ENCODE measurements at regions not wholly inside any gene's neighbourhood (a gene's known extent, or its start where the extent isn't known, plus 50 kb on each side); places are given as distances from the start of the nearest gene placed in this dataset.

DNA sequence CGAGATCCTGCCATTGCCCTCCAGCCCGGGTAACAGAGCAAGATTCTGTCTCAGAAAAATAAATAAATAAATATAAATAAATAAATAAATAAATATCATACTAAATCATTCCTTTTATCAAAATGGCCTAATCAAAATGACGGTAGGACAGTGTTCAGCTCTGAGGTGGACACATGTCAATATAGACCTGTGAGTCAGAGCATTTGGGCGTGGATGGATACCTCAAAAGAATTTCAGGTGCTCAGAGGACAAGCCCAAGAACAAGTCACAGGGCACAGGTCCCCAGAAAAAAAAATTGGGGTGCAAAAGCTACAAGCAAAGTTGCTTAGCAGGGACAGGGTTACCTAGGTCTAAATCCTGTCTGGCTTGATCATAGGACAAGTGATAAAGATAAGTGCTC lies 204.7 kb upstream of the HS3ST1 start:
- no peak for TF ChIP-seq POLR2AphosphoS5 (IDR thresholded peaks at IDR 0.05; ENCODE audit: low read depth, low read length)
- TF ChIP-seq, protein P1, sequence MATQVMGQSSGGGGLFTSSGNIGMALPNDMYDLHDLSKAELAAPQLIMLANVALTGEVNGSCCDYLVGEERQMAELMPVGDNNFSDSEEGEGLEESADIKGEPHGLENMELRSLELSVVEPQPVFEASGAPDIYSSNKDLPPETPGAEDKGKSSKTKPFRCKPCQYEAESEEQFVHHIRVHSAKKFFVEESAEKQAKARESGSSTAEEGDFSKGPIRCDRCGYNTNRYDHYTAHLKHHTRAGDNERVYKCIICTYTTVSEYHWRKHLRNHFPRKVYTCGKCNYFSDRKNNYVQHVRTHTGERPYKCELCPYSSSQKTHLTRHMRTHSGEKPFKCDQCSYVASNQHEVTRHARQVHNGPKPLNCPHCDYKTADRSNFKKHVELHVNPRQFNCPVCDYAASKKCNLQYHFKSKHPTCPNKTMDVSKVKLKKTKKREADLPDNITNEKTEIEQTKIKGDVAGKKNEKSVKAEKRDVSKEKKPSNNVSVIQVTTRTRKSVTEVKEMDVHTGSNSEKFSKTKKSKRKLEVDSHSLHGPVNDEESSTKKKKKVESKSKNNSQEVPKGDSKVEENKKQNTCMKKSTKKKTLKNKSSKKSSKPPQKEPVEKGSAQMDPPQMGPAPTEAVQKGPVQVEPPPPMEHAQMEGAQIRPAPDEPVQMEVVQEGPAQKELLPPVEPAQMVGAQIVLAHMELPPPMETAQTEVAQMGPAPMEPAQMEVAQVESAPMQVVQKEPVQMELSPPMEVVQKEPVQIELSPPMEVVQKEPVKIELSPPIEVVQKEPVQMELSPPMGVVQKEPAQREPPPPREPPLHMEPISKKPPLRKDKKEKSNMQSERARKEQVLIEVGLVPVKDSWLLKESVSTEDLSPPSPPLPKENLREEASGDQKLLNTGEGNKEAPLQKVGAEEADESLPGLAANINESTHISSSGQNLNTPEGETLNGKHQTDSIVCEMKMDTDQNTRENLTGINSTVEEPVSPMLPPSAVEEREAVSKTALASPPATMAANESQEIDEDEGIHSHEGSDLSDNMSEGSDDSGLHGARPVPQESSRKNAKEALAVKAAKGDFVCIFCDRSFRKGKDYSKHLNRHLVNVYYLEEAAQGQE (IDR thresholded peaks at IDR 0.05; ENCODE audit: insufficient read depth in 1 of 2, low read depth in 2 of 2, low read length in 2 of 2), result no peak
- no peak for TF ChIP-seq TAF1 (IDR thresholded peaks at IDR 0.05; ENCODE audit: borderline replicate concordance, insufficient read depth, low read length)
- TF ChIP-seq FOXP2 (optimal IDR thresholded peaks at IDR 0.05; ENCODE audit: borderline replicate concordance, extremely low read depth, extremely low read length, insufficient read depth), result no peak
- no peak for TF ChIP-seq SIN3A (IDR thresholded peaks at IDR 0.05; ENCODE audit: borderline replicate concordance, insufficient read depth, low read length)
